ENCODE measurements at regions not wholly inside any gene's neighbourhood (a gene's known extent, or its start where the extent isn't known, plus 50 kb on each side); places are given as distances from the start of the nearest gene placed in this dataset.
"Not testable (repeated sequence)": the region's sequence is repeated elsewhere in the genome, so short reads cannot be mapped to it uniquely, and the experiment has no call there.

- H3K27me3 ChIP-seq (ENCODE audit: insufficient read depth, low read length, poor library complexity, severe bottlenecking): no peaks in the 10 kb centered on the region
- H3K9me2 ChIP-seq (replicated peaks; ENCODE audit: low read depth, low read length): no peaks in the 10 kb centered on the region
- H3K36me3 ChIP-seq (ENCODE audit: insufficient read depth, low read length): no peaks in the 10 kb centered on the region
- H4K20me1 ChIP-seq (ENCODE audit: insufficient read depth, low read length, poor library complexity, severe bottlenecking): peaks cover 23% of the 10 kb centered on the region
- TF ChIP-seq, protein P1, sequence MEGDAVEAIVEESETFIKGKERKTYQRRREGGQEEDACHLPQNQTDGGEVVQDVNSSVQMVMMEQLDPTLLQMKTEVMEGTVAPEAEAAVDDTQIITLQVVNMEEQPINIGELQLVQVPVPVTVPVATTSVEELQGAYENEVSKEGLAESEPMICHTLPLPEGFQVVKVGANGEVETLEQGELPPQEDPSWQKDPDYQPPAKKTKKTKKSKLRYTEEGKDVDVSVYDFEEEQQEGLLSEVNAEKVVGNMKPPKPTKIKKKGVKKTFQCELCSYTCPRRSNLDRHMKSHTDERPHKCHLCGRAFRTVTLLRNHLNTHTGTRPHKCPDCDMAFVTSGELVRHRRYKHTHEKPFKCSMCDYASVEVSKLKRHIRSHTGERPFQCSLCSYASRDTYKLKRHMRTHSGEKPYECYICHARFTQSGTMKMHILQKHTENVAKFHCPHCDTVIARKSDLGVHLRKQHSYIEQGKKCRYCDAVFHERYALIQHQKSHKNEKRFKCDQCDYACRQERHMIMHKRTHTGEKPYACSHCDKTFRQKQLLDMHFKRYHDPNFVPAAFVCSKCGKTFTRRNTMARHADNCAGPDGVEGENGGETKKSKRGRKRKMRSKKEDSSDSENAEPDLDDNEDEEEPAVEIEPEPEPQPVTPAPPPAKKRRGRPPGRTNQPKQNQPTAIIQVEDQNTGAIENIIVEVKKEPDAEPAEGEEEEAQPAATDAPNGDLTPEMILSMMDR (conservative IDR thresholded peaks at IDR 0.05; ENCODE audit: low read length): peak; percentile 40
- no peak for TF ChIP-seq EZH2phosphoT487 (IDR thresholded peaks at IDR 0.05; ENCODE audit: borderline replicate concordance)
- H3F3A ChIP-seq (ENCODE audit: low read depth): no peaks in the 10 kb centered on the region
- no peaks in the 10 kb centered on the region for H3K9me3 ChIP-seq (ENCODE audit: insufficient read depth, low read depth, low read length)
- peaks cover 1% of the 10 kb centered on the region for H3K4me1 ChIP-seq (ENCODE audit: insufficient read depth, low read length, poor library complexity, severe bottlenecking)
- H3K9ac ChIP-seq (ENCODE audit: low read depth, low read length, poor library complexity, severe bottlenecking): no peak overlapping the region
- no peak overlapping the region for H2AFZ ChIP-seq (ENCODE audit: low read length)
- peaks cover 94% of the 10 kb centered on the region for H3K79me2 ChIP-seq (ENCODE audit: insufficient read depth, low read length)
- no peak overlapping the region for H3K4me3 ChIP-seq (ENCODE audit: low read length, poor library complexity, severe bottlenecking)
- no peak overlapping the region for H3K4me2 ChIP-seq (ENCODE audit: low read depth, low read length, poor library complexity, severe bottlenecking)
Measured at GRCh38 chr17:30716461-30717290, 107.8 kb downstream of the CRLF3 start.

DNA sequence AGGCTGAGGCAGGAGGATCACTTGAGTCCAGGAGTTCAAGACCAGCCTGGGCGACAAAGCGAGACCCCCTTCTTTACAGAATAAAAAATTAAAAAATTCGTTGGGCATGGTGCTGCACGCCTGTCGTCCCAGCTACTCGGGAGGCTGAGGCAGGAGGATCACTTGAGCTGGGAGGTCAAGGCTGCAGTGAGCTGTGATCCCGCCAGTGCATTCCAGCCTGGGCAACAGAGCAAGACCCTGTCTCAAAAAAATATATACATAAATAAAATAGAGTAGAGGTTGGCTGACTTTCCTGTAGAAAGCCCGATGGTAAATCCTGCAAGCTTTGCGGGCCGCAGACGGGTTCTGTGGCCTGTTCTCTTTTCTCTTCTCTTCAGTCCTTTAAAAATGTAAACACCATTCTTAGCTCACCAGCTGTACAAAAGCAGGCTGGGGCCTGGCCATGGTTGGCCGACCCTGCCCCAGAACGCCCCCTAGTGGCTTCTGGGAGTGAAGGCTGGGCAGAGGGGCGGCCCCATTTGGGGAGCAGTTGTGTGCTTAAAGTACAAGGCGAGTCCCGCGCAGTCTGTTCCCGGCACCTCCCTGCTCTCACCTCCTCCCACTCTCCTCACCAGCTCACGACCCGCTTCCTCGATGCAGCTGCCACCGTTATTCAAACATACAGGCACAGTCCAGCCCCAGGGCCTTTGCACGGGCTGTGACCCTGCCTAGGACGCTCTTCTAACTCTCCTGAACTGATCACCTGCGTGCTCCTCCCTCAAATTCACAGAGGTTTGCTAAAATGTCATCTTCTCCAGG, 109.5 kb downstream of the CRLF3 start:
- H3K27me3 ChIP-seq (ENCODE audit: insufficient read depth, low read length, poor library complexity, severe bottlenecking); H3K9ac ChIP-seq (ENCODE audit: low read depth, low read length, poor library complexity, severe bottlenecking); H3K9me2 ChIP-seq (replicated peaks; ENCODE audit: low read depth, low read length); H3K4me2 ChIP-seq (ENCODE audit: low read depth, low read length, poor library complexity, severe bottlenecking); H2AFZ ChIP-seq (ENCODE audit: low read length); H3K9me3 ChIP-seq (ENCODE audit: insufficient read depth, low read depth, low read length); H3K36me3 ChIP-seq (ENCODE audit: insufficient read depth, low read length); H3K4me3 ChIP-seq (ENCODE audit: low read length, poor library complexity, severe bottlenecking); H3F3A ChIP-seq (ENCODE audit: low read depth): not testable (repeated sequence)
- H3K4me1 ChIP-seq (ENCODE audit: insufficient read depth, low read length, poor library complexity, severe bottlenecking): peaks cover 14% of the 10 kb centered on the region
- TF ChIP-seq, protein P1 (conservative IDR thresholded peaks at IDR 0.05; ENCODE audit: low read length): peak; percentile 65
- H4K20me1 ChIP-seq (ENCODE audit: insufficient read depth, low read length, poor library complexity, severe bottlenecking): peaks cover 33% of the 10 kb centered on the region
- H3K79me2 ChIP-seq (ENCODE audit: insufficient read depth, low read length): peaks cover 96% of the 10 kb centered on the region

DNA sequence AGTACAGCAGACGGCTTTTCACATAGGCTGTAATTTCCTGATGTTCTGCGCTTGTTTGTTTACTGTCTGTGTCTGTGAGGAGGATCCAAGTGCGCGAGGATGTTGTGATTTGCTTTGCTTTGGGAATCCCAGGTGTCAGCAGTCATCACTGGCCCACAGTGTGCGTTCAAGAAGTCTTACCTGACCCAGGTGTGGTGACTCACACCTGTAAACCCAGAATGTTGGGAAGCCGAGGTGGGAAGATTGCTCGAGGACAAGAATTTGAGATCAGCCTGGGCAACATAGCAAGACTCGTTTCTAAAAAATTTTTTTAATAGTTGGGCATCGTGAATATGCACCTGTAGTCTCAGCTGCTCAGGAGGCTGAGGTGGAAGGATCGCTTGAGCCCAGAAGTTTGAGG, 110.7 kb downstream of the CRLF3 start:
- H3K4me2 ChIP-seq (ENCODE audit: low read depth, low read length, poor library complexity, severe bottlenecking); H3K27me3 ChIP-seq (ENCODE audit: insufficient read depth, low read length, poor library complexity, severe bottlenecking); H3K9ac ChIP-seq (ENCODE audit: low read depth, low read length, poor library complexity, severe bottlenecking): not testable (repeated sequence)

GRCh38 chr17:30712859-30713258, 111.6 kb downstream of the CRLF3 start:
- not testable (repeated sequence) for H3K9me2 ChIP-seq (replicated peaks; ENCODE audit: low read depth, low read length); H3K36me3 ChIP-seq (ENCODE audit: insufficient read depth, low read length); H3F3A ChIP-seq (ENCODE audit: low read depth); H3K9me3 ChIP-seq (ENCODE audit: insufficient read depth, low read depth, low read length); H3K27me3 ChIP-seq (ENCODE audit: insufficient read depth, low read length, poor library complexity, severe bottlenecking); H2AFZ ChIP-seq (ENCODE audit: low read length); H3K9ac ChIP-seq (ENCODE audit: low read depth, low read length, poor library complexity, severe bottlenecking)
- Histone ChIP-seq H3K4me1 (ENCODE audit: insufficient read depth, low read length, poor library complexity, severe bottlenecking) (peaks cover 16% of the 10 kb centered on the region), H3K79me2 (ENCODE audit: insufficient read depth, low read length) (peaks cover 81% of the 10 kb centered on the region), H4K20me1 (ENCODE audit: insufficient read depth, low read length, poor library complexity, severe bottlenecking) (peaks cover 31% of the 10 kb centered on the region), H3K4me3 (ENCODE audit: low read length, poor library complexity, severe bottlenecking) (peak overlapping the region; percentile 98), H3K4me2 (ENCODE audit: low read depth, low read length, poor library complexity, severe bottlenecking) (peak overlapping the region; percentile 85)

More for the DNA sequence above, 110.7 kb downstream of the CRLF3 start:
- Histone ChIP-seq H3K4me1 (ENCODE audit: insufficient read depth, low read length, poor library complexity, severe bottlenecking) (peaks cover 16% of the 10 kb centered on the region), H4K20me1 (ENCODE audit: insufficient read depth, low read length, poor library complexity, severe bottlenecking) (peaks cover 31% of the 10 kb centered on the region), H3K79me2 (ENCODE audit: insufficient read depth, low read length) (peaks cover 90% of the 10 kb centered on the region)
- not testable (repeated sequence) for H3K9me2 ChIP-seq (replicated peaks; ENCODE audit: low read depth, low read length); H2AFZ ChIP-seq (ENCODE audit: low read length); H3K36me3 ChIP-seq (ENCODE audit: insufficient read depth, low read length); H3K9me3 ChIP-seq (ENCODE audit: insufficient read depth, low read depth, low read length); H3K4me3 ChIP-seq (ENCODE audit: low read length, poor library complexity, severe bottlenecking); H3F3A ChIP-seq (ENCODE audit: low read depth)

DNA sequence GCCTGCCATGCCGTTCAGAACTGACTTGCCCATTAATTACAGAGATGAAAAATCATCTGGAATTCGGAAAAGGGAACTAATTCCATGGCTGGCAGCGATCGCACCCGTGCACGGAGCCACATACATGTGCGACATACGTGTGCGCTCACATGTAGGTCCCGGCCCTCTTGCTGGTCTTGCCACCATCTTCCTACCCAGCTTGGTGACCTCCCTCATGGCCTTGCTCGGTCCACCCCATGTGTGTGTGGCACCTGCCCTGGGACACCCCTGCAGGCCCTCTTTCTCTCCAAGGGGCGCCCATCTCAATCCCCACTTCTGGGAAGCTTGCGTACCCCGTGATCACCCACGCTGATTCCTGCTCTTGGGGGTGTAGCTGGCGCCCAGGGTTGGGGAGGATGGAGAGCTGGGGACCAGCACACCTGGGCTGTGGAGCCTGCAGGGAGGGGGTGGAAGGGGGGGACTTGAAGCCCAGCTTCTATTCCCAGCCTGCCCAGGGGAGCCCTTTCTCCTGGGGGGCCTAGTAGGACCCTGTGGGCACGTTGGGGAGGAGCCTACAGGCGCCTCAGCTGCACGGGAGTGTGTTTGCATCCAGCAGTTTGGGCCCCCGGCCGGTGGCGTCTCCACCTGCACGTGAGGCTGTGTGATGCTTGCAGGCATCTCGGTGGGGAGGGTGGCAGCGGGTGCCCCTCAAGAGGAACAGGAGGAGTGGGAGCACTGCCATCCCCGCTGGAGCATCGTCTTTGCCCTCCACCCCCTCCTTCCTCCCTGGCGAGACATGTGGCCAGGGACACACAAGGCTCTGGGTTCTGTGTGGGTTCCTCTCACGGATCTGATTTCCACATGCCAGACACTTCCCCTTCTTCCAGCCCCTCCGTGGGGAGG, 112.6 kb downstream of the CRLF3 start:
- not testable (repeated sequence) for H3K27me3 ChIP-seq (ENCODE audit: insufficient read depth, low read length, poor library complexity, severe bottlenecking); H3K9me3 ChIP-seq (ENCODE audit: insufficient read depth, low read depth, low read length); H3F3A ChIP-seq (ENCODE audit: low read depth); H2AFZ ChIP-seq (ENCODE audit: low read length); H3K9ac ChIP-seq (ENCODE audit: low read depth, low read length, poor library complexity, severe bottlenecking); H3K36me3 ChIP-seq (ENCODE audit: insufficient read depth, low read length); H3K9me2 ChIP-seq (replicated peaks; ENCODE audit: low read depth, low read length)
- Histone ChIP-seq H3K4me2 (ENCODE audit: low read depth, low read length, poor library complexity, severe bottlenecking) (peak overlapping the region; percentile 85), H3K79me2 (ENCODE audit: insufficient read depth, low read length) (peaks cover 71% of the 10 kb centered on the region), H3K4me1 (ENCODE audit: insufficient read depth, low read length, poor library complexity, severe bottlenecking) (peaks cover 19% of the 10 kb centered on the region), H4K20me1 (ENCODE audit: insufficient read depth, low read length, poor library complexity, severe bottlenecking) (peaks cover 27% of the 10 kb centered on the region), H3K4me3 (ENCODE audit: low read length, poor library complexity, severe bottlenecking) (peak overlapping the region; percentile 98)

All from Loucy (cell line).